Transverse colon (tissue), 4 donors: ENCODE measurements at regions not wholly inside any gene's neighbourhood (a gene's known extent, or its start where the extent isn't known, plus 50 kb on each side); places are given as distances from the start of the nearest gene placed in this dataset.

Experiments used
- CTCF ChIP-seq, 5 experiments: fragments of 200-600 bp in 3 of 5; fragments of 450-650 bp in 2 of 5; sonication (generic) in 3 of 5; IDR thresholded peaks; 1 replicate in 2 of 5; 2 replicates in 3 of 5; pipeline ENCODE4 v1.5.1; 2016 to 2017; ENCODE audit warnings: antibody characterized with exemption in 5 of 5, inconsistent platforms in 3 of 5, mild to moderate bottlenecking in 2 of 5, moderate library complexity in 1 of 5
- EP300 ChIP-seq: sonication (generic); formaldehyde crosslinking; IDR thresholded peaks from one replicate; pipeline ENCODE4 v1.6.1; 2017; ENCODE audit warnings: antibody characterized with exemption, low read depth
- POLR2A ChIP-seq: fragments of 450-650 bp; IDR thresholded peaks from one replicate; pipeline ENCODE4 v1.6.1; 2016; ENCODE audit warnings: antibody characterized with exemption, mild to moderate bottlenecking, moderate library complexity
- POLR2AphosphoS5 ChIP-seq, 3 donors: sonication (generic); formaldehyde crosslinking; IDR thresholded peaks; one replicate each; pipeline ENCODE4 v1.6.1; 2016; ENCODE audit warnings: antibody characterized with exemption in 3 of 3

GRCh38 chr2:180325416-180326120 is 318.5 kb upstream of the CWC22 start:
- TF ChIP-seq CTCF (IDR thresholded peaks at IDR 0.05) (no peak), POLR2AphosphoS5 (IDR thresholded peaks at IDR 0.05) (no peak), POLR2A (no peak), EP300 (no peak)
